ENCODE measurements at regions not wholly inside any gene's neighbourhood (a gene's known extent, or its start where the extent isn't known, plus 50 kb on each side); places are given as distances from the start of the nearest gene placed in this dataset.

DNA sequence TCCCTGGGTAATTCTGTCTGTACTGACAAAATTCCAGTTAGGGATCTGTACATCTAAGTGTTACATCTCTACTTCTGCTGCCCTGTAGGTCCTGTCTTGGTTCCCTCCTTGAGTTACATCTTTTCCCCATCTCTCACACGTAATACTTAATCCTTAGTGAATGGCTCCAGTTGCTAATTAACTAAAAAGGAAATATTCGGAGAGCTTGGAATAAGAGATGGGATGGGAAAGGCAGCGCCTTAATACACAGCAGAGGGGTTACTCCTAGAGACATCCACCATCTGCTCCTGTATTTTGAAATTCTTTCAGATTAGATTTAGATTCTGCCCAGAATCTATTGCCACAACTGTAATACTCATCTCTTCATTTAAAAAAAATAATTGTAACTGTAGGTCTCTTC is 384.0 kb downstream of the SAMD5 start:
- Histone ChIP-seq H3K36me3 (no peaks in the 10 kb centered on the region), H3K27ac (no peak overlapping the region), H3K4me3 (no peak overlapping the region), H3K9me3 (replicated peaks) (no peaks in the 10 kb centered on the region), H3K27me3 (replicated peaks) (no peaks in the 10 kb centered on the region), H3K4me1 (replicated peaks) (no peaks in the 10 kb centered on the region)
- DNase-seq (ENCODE audit: low read depth in 1 of 2, low spot score in 2 of 2) = no peak

- Histone ChIP-seq H3K4me1 (replicated peaks) (no peaks in the 10 kb centered on the region), H3K4me3 (no peak overlapping the region), H3K27ac (no peak overlapping the region), H3K27me3 (replicated peaks) (no peaks in the 10 kb centered on the region), H3K36me3 (no peaks in the 10 kb centered on the region), H3K9me3 (replicated peaks) (no peaks in the 10 kb centered on the region)
- no peak for DNase-seq (ENCODE audit: low read depth in 1 of 2, low spot score in 2 of 2)
Measured at GRCh38 chr6:147895272-147895671, 386.8 kb downstream of the SAMD5 start.

- Histone ChIP-seq H3K9me3 (replicated peaks) (no peaks in the 10 kb centered on the region), H3K27ac (no peak overlapping the region), H3K36me3 (no peaks in the 10 kb centered on the region), H3K27me3 (replicated peaks) (no peaks in the 10 kb centered on the region), H3K4me1 (replicated peaks) (no peaks in the 10 kb centered on the region), H3K4me3 (no peak overlapping the region)
- DNase-seq (ENCODE audit: low read depth in 1 of 2, low spot score in 2 of 2) = no peak
Measured at GRCh38 chr6:147900247-147900830, 391.8 kb downstream of the SAMD5 start.

DNA sequence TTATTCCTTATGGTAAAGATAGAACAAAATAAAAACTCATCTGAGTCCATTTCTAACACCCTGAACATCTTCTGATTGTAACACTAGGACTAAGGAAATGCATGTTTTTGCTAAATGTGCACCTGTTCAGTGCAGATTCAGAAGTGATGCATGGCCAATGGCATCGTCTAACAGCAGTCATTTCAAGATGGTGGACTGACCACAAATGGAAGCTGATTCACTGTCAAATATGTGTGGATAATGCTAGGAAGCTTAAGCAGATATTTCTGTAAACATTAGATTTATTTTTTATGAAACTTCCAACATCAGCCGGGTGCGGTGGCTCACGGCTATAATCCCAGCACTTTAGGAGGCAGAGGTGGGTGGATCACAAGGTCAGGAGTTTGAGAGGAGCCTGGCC is 394.8 kb downstream of the SAMD5 start:
- H3K9me3 ChIP-seq (replicated peaks) = no peaks in the 10 kb centered on the region
- no peaks in the 10 kb centered on the region for H3K36me3 ChIP-seq
- H3K27me3 ChIP-seq (replicated peaks) = no peaks in the 10 kb centered on the region
- no peak overlapping the region for H3K27ac ChIP-seq
- no peaks in the 10 kb centered on the region for H3K4me1 ChIP-seq (replicated peaks)
- no peak overlapping the region for H3K4me3 ChIP-seq
- no peak for DNase-seq (ENCODE audit: low read depth in 1 of 2, low spot score in 2 of 2)

- no peak for DNase-seq (ENCODE audit: low read depth in 1 of 2, low spot score in 2 of 2)
- Histone ChIP-seq H3K27ac (no peak overlapping the region), H3K4me3 (no peak overlapping the region), H3K4me1 (replicated peaks) (no peaks in the 10 kb centered on the region), H3K9me3 (replicated peaks) (no peaks in the 10 kb centered on the region), H3K36me3 (no peaks in the 10 kb centered on the region), H3K27me3 (replicated peaks) (no peaks in the 10 kb centered on the region)
Measured at GRCh38 chr6:147903931-147904330, 395.4 kb downstream of the SAMD5 start.

DNA sequence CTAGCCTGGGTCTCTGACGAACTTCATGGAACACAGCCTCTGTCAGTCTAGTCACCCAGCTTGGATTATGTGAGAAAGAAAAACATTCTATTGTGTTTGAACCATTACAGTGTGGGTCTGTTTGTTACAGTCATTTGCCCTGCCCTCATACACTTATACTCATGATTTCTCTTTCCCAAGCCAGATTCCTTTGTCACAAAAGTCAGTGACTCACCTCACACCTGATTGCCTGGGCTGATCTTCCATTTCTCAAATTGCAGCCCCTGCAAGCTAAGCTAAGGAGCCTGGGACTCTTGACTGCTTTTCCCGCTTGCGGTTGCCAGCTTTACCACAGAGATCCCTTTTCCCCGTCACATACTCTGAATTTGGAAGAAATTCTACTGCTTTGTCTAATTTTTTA is 395.9 kb downstream of the SAMD5 start:
- DNase-seq (ENCODE audit: low read depth in 1 of 2, low spot score in 2 of 2) = no peak
- no peak overlapping the region for H3K4me3 ChIP-seq
- no peak overlapping the region for H3K27ac ChIP-seq
- H3K36me3 ChIP-seq = no peaks in the 10 kb centered on the region
- H3K27me3 ChIP-seq (replicated peaks) = no peaks in the 10 kb centered on the region
- H3K9me3 ChIP-seq (replicated peaks) = no peaks in the 10 kb centered on the region
- no peaks in the 10 kb centered on the region for H3K4me1 ChIP-seq (replicated peaks)

DNA sequence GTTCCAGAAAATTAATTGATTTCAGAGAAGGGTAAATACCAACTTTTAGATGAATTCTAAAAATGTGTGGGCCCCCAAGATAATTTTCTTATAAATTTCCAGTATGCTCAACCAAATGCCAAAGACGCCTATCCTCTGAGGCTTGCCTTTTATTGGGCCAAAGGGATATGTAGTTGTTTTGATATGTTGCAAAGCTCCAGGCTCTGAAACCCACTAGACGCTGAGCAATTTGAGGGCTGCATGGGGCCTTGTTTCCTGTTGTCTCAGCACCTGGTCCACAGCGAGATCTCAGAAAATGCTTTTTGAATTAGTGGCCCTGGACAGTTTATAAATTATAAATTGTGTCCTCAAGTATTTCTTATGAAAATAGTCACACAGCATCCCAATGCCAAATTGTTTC is 397.2 kb downstream of the SAMD5 start:
- Histone ChIP-seq H3K4me3 (no peak overlapping the region), H3K9me3 (replicated peaks) (no peaks in the 10 kb centered on the region), H3K27ac (no peak overlapping the region), H3K27me3 (replicated peaks) (no peaks in the 10 kb centered on the region), H3K4me1 (replicated peaks) (no peaks in the 10 kb centered on the region), H3K36me3 (no peaks in the 10 kb centered on the region)
- DNase-seq (ENCODE audit: low read depth in 1 of 2, low spot score in 2 of 2) = no peak

DNA sequence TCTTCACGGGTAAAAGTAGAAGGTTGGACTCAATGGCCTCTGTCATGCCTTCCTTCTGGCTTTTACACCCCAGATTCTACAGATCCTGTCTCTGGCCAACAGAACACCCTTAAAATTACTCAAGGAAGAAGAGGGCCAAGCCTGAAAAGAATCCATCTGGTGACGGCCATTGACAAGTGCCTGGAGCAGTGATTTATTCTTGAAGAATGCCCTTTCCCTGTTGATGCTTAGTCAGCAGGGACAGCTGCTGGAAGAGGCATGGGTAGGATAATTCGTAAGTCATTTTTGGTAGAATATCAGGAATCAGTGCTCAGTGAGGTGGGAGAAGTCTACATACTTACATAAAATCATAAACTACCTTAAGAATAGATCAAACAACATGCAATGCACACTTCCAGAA is 397.9 kb downstream of the SAMD5 start:
- Histone ChIP-seq H3K4me1 (replicated peaks) (no peaks in the 10 kb centered on the region), H3K9me3 (replicated peaks) (no peaks in the 10 kb centered on the region), H3K36me3 (no peaks in the 10 kb centered on the region), H3K27ac (no peak overlapping the region), H3K27me3 (replicated peaks) (no peaks in the 10 kb centered on the region), H3K4me3 (no peak overlapping the region)
- no peak for DNase-seq (ENCODE audit: low read depth in 1 of 2, low spot score in 2 of 2)

DNA sequence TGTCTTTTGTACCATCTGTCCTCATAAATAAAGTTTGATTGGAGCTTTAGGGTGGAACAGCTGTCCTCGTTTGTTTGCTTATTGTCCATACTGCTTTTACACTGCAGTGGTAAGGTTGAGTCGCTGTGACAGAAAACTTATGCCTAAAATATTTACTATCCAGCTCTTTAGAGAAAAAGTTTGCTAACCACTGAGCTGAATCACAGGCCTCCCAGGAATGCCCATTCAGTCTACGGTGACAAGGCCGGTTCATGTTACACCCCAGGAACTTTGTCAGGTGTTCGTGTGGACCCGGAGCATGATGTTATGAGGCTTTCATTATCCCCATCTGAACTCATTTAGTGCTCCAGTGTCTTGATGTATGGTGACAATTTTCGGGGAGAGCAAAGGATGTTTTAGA is 401.1 kb downstream of the SAMD5 start:
- no peaks in the 10 kb centered on the region for H3K27me3 ChIP-seq (replicated peaks)
- DNase-seq (ENCODE audit: low read depth in 1 of 2, low spot score in 2 of 2) = no peak
- no peak overlapping the region for H3K4me3 ChIP-seq
- no peaks in the 10 kb centered on the region for H3K9me3 ChIP-seq (replicated peaks)
- H3K27ac ChIP-seq = no peak overlapping the region
- H3K36me3 ChIP-seq = no peaks in the 10 kb centered on the region
- no peaks in the 10 kb centered on the region for H3K4me1 ChIP-seq (replicated peaks)

GRCh38 chr6:147910281-147910680 is 401.8 kb downstream of the SAMD5 start:
- H3K27ac ChIP-seq = no peak overlapping the region
- no peaks in the 10 kb centered on the region for H3K4me1 ChIP-seq (replicated peaks)
- no peaks in the 10 kb centered on the region for H3K36me3 ChIP-seq
- no peaks in the 10 kb centered on the region for H3K27me3 ChIP-seq (replicated peaks)
- H3K9me3 ChIP-seq (replicated peaks) = no peaks in the 10 kb centered on the region
- DNase-seq (ENCODE audit: low read depth in 1 of 2, low spot score in 2 of 2) = no peak
- no peak overlapping the region for H3K4me3 ChIP-seq

DNA sequence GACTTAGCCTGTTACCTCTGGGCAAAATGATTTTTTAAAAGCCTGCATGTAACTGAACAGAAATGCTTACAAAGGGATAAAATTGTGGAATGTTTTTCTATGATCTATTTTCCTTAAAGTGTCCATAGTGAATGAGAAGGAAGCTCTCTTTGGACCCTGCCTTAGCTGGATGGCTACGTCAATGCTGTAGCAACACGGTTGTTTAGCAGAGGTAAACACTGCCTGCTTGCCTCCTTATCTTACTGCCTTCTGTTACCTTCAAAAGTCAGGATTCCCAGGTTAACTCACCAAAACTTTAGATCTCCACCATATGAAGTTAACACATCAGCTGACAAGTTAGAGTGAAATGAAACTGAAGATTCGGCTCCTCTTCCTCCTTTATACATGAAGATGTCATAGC is 402.6 kb downstream of the SAMD5 start:
- Histone ChIP-seq H3K27me3 (replicated peaks) (no peaks in the 10 kb centered on the region), H3K4me3 (no peak overlapping the region), H3K27ac (no peak overlapping the region), H3K9me3 (replicated peaks) (no peaks in the 10 kb centered on the region), H3K36me3 (no peaks in the 10 kb centered on the region), H3K4me1 (replicated peaks) (no peaks in the 10 kb centered on the region)
- no peak for DNase-seq (ENCODE audit: low read depth in 1 of 2, low spot score in 2 of 2)

- H3K27ac ChIP-seq = no peak overlapping the region
- no peak overlapping the region for H3K4me3 ChIP-seq
- no peaks in the 10 kb centered on the region for H3K4me1 ChIP-seq (replicated peaks)
- no peaks in the 10 kb centered on the region for H3K27me3 ChIP-seq (replicated peaks)
- H3K9me3 ChIP-seq (replicated peaks) = no peaks in the 10 kb centered on the region
- no peaks in the 10 kb centered on the region for H3K36me3 ChIP-seq
- DNase-seq (ENCODE audit: low read depth in 1 of 2, low spot score in 2 of 2) = no peak
Measured at GRCh38 chr6:147911686-147912085, 403.2 kb downstream of the SAMD5 start.

DNA sequence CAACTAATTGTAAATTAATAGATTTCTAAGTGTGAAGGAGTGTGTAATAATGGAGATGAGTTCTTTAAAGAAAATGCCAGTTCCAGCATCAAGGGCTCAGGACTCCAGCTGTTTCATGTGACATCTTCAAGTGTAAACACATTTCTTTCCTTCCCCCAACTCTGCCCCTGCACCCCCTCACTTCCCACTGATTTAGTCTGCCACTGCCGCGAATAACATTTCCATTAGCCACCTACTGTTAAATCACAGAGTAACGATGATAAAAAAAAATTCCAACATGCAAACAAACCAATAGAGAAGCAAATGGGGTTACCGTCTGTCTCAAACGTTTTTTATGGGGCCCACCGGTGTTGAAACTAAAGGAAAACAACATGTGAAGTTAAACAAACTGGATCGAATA is 414.3 kb downstream of the SAMD5 start:
- no peaks in the 10 kb centered on the region for H3K36me3 ChIP-seq
- no peak overlapping the region for H3K4me3 ChIP-seq
- H3K4me1 ChIP-seq (replicated peaks) = no peaks in the 10 kb centered on the region
- H3K27ac ChIP-seq = no peak overlapping the region
- no peak for DNase-seq (ENCODE audit: low read depth in 1 of 2, low spot score in 2 of 2)
- H3K27me3 ChIP-seq (replicated peaks) = no peaks in the 10 kb centered on the region
- H3K9me3 ChIP-seq (replicated peaks) = no peaks in the 10 kb centered on the region; the same call in 1 of the 2 replicates

DNA sequence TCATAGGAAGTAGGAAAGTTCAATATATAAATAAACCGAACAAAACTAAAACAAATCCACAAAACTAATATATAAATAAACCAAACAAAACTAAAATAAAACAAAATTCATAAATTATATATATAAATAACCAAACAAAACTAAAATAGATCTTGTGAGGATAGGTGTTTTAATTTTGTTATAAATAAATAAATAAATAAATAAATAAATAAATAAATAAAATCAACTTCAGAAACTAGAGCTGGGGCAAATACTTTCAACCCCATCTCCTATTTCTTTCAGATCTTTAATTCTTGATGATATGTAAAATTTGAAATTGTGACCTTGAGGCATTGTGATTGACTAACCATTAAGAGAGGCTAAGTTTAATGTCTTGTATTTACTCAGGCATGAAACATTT is 416.1 kb downstream of the SAMD5 start:
- Histone ChIP-seq H3K27ac (no peak overlapping the region), H3K36me3 (no peaks in the 10 kb centered on the region), H3K4me3 (no peak overlapping the region), H3K27me3 (replicated peaks) (no peaks in the 10 kb centered on the region), H3K9me3 (replicated peaks) (no peaks in the 10 kb centered on the region; the same call in 1 of the 2 replicates), H3K4me1 (replicated peaks) (no peaks in the 10 kb centered on the region)
- no peak for DNase-seq (ENCODE audit: low read depth in 1 of 2, low spot score in 2 of 2)

DNA sequence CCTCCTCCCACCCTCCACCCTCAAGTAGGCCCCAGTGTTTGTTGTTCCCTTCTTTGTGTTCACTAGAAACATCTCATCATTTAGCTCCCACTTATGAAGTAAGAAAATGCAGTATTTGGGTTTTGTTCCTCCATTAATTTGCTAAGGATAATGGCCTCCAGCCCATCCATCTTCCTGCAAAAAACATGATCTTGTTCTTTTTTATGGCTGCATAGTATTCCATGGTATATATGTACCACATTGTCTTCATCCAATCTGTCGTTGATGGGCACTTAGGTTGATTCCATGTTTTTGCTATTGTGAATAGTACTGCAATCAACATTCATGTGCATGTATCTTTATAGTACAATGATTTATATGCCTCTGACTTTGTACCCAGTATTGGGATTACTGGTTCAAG is 416.8 kb upstream of the SASH1 start:
- H3K27me3 ChIP-seq (replicated peaks) = no peaks in the 10 kb centered on the region
- DNase-seq (ENCODE audit: low read depth in 1 of 2, low spot score in 2 of 2) = no peak
- H3K36me3 ChIP-seq = no peaks in the 10 kb centered on the region
- no peaks in the 10 kb centered on the region for H3K4me1 ChIP-seq (replicated peaks)
- H3K9me3 ChIP-seq (replicated peaks) = no peaks in the 10 kb centered on the region; the same call in 1 of the 2 replicates
- no peak overlapping the region for H3K27ac ChIP-seq
- no peak overlapping the region for H3K4me3 ChIP-seq
